SK-N-SH treated with all-trans-retinoic acid at 6 μM for 48 hours (cell line): ENCODE measurements at regions not wholly inside any gene's neighbourhood (a gene's known extent, or its start where the extent isn't known, plus 50 kb on each side); places are given as distances from the start of the nearest gene placed in this dataset.

Source experiments
- ATAC-seq: fragments of 200-7000 bp; cut with Tn5 transposase; 3 replicates; pipeline ENCODE4 v1.9.1; 2020; ENCODE audit warnings: mild to moderate bottlenecking, moderate library complexity
- ARNTL ChIP-seq: fragments of 450-650 bp; formaldehyde crosslinking; IDR thresholded peaks from 2 replicates; pipeline ENCODE4 v1.5.0; 2020; ENCODE audit warnings: low read depth, mild to moderate bottlenecking, moderate library complexity, borderline replicate concordance
- BACH2 ChIP-seq: fragments of 250-450 bp; sonication (Bioruptor Pico); IDR thresholded peaks from 2 replicates; pipeline ENCODE4 v1.9.0; 2021; ENCODE audit warnings: mild to moderate bottlenecking, borderline replicate concordance
- CSDC2 ChIP-seq: fragments of 250-450 bp; sonication (Bioruptor Pico); IDR thresholded peaks from 2 replicates; pipeline ENCODE4 v1.5.0; 2020; ENCODE audit warnings: mild to moderate bottlenecking, moderate library complexity
- ESRRG ChIP-seq: fragments of 250-450 bp; sonication (Bioruptor Pico); IDR thresholded peaks from 2 replicates; pipeline ENCODE4 v1.6.1; 2021; ENCODE audit warnings: mild to moderate bottlenecking
- GLIS3 ChIP-seq: fragments of 250-450 bp; sonication (Bioruptor Pico); IDR thresholded peaks from 2 replicates; pipeline ENCODE4 v1.5.0; 2020; ENCODE audit warnings: mild to moderate bottlenecking, moderate library complexity
- ISL1 ChIP-seq: fragments of 250-450 bp; sonication (Bioruptor Pico); IDR thresholded peaks from 2 replicates; pipeline ENCODE4 v2.1.2; 2022; ENCODE audit warnings: mild to moderate bottlenecking, moderate library complexity
- OSR1 ChIP-seq: fragments of 250-450 bp; sonication (Bioruptor Pico); IDR thresholded peaks from 2 replicates; pipeline ENCODE4 v1.8.0; 2022; ENCODE audit warnings: moderate library complexity, mild to moderate bottlenecking, inconsistent platforms
- POU6F1 ChIP-seq: fragments of 250-450 bp; sonication (Bioruptor Pico); IDR thresholded peaks from 2 replicates; pipeline ENCODE4 v1.8.0; 2021; ENCODE audit warnings: low read depth, mild to moderate bottlenecking, moderate library complexity, borderline replicate concordance
- PPARA ChIP-seq: fragments of 250-450 bp; sonication (Bioruptor Pico); IDR thresholded peaks from 2 replicates; pipeline ENCODE4 v1.5.0; 2020; ENCODE audit warnings: mild to moderate bottlenecking, borderline replicate concordance
- RARB ChIP-seq: fragments of 250-450 bp; sonication (Bioruptor Pico); IDR thresholded peaks from 2 replicates; pipeline ENCODE4 v1.8.0; 2021; ENCODE audit warnings: mild to moderate bottlenecking, moderate library complexity
- SNAI2 ChIP-seq: fragments of 250-450 bp; sonication (Bioruptor Pico); IDR thresholded peaks from 2 replicates; pipeline ENCODE4 v1.5.0; 2020; ENCODE audit warnings: mild to moderate bottlenecking, moderate library complexity
- TCF4 ChIP-seq: fragments of 250-450 bp; sonication (Bioruptor Pico); IDR thresholded peaks from 2 replicates; pipeline ENCODE4 v1.8.0; 2021; ENCODE audit warnings: mild to moderate bottlenecking, moderate library complexity, borderline replicate concordance
- TOX ChIP-seq: fragments of 250-450 bp; sonication (Bioruptor Pico); IDR thresholded peaks from 2 replicates; pipeline ENCODE4 v1.8.0; 2021; ENCODE audit warnings: mild to moderate bottlenecking, moderate library complexity, borderline replicate concordance
- TSHZ2 ChIP-seq: fragments of 250-450 bp; sonication (Bioruptor Pico); IDR thresholded peaks from 2 replicates; pipeline ENCODE4 v1.5.0; 2020; ENCODE audit warnings: mild to moderate bottlenecking, moderate library complexity
- ZC3H10 ChIP-seq: fragments of 250-450 bp; sonication (Bioruptor Pico); IDR thresholded peaks from 2 replicates; pipeline ENCODE4 v1.5.1; 2021; ENCODE audit warnings: mild to moderate bottlenecking, moderate library complexity
- ZNF565 ChIP-seq: fragments of 450-650 bp; formaldehyde crosslinking; conservative IDR thresholded peaks from 2 replicates; pipeline ENCODE4 v1.5.0; 2020; ENCODE audit warnings: low read depth, mild to moderate bottlenecking, moderate library complexity
- ZNF70 ChIP-seq: fragments of 450-650 bp; formaldehyde crosslinking; IDR thresholded peaks from 2 replicates; pipeline ENCODE4 v1.5.0; 2020; ENCODE audit warnings: mild to moderate bottlenecking, moderate library complexity
- TF ChIP-seq, protein P1 (sequence below): fragments of 250-450 bp; sonication (Bioruptor Pico); IDR thresholded peaks from 2 replicates; pipeline ENCODE4 v1.8.0; 2020; ENCODE audit warnings: mild to moderate bottlenecking, moderate library complexity, borderline replicate concordance

GRCh38 chr11:109120341-109120740, 301.6 kb upstream of the C11orf87 start (continued):
- TF ChIP-seq, protein P1, sequence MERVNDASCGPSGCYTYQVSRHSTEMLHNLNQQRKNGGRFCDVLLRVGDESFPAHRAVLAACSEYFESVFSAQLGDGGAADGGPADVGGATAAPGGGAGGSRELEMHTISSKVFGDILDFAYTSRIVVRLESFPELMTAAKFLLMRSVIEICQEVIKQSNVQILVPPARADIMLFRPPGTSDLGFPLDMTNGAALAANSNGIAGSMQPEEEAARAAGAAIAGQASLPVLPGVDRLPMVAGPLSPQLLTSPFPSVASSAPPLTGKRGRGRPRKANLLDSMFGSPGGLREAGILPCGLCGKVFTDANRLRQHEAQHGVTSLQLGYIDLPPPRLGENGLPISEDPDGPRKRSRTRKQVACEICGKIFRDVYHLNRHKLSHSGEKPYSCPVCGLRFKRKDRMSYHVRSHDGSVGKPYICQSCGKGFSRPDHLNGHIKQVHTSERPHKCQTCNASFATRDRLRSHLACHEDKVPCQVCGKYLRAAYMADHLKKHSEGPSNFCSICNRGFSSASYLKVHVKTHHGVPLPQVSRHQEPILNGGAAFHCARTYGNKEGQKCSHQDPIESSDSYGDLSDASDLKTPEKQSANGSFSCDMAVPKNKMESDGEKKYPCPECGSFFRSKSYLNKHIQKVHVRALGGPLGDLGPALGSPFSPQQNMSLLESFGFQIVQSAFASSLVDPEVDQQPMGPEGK (CRISPR knock-in tag), result no peak
- no peak for TF ChIP-seq POU6F1 (CRISPR knock-in tag)
- TF ChIP-seq OSR1, result no peak
- TF ChIP-seq SNAI2, result no peak
- TF ChIP-seq ISL1 (CRISPR knock-in tag), result no peak
- no peak for TF ChIP-seq TCF4 (CRISPR knock-in tag)
- no peak for TF ChIP-seq GLIS3 (CRISPR knock-in tag)

DNA sequence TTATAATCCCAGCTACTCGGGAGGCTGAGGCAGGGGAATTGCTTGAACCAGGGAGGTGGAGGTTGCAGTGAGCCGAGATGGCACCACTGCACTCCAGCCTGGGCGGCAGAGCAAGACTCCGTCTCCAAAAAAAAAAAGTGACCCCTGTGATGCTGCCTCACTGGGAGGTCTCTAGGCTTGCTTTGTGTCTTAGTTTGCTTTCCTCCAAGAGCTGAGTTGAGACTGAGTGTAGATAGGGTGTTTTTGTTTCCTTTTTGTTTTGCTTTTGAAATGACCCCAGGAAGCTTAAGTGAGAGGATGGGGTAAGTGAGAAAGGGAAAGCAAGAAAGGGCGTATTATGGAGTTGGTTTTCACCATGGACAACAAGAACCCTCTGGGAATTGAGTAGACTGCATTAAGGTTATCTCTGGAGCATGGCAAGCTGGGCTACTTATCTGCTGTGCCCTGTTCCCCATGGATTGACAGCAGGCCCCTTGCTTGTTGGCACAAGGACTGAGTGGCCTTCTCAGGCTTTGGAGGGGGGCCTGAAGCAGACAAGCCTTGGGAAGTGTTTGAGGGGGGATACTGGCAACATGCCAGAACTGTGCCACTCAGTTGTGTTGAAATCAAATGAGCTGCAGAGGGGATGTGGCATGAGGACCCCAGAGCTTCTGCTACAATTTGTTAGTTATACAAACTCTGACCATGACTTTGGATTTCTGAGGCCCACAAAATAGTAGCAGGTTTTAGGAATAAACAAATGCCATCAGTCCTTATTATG, 300.6 kb upstream of the C11orf87 start:
- TF ChIP-seq BACH2 (CRISPR knock-in tag), result no peak
- TF ChIP-seq SNAI2, result no peak
- TF ChIP-seq POU6F1 (CRISPR knock-in tag), result no peak
- no peak for TF ChIP-seq ZNF565 (CRISPR knock-in tag)
- TF ChIP-seq OSR1, result no peak
- no peak for TF ChIP-seq TSHZ2
- TF ChIP-seq RARB (CRISPR knock-in tag), result no peak
- TF ChIP-seq, protein P1 (CRISPR knock-in tag), result no peak
- no peak for TF ChIP-seq TCF4 (CRISPR knock-in tag)
- no peak for TF ChIP-seq ISL1 (CRISPR knock-in tag)
- no peak for TF ChIP-seq TOX (CRISPR knock-in tag)
- no peak for TF ChIP-seq CSDC2 (CRISPR knock-in tag)
- no peak for TF ChIP-seq ZNF70 (CRISPR knock-in tag)
- TF ChIP-seq ARNTL, result no peak
- TF ChIP-seq PPARA, result no peak
- no peak for TF ChIP-seq ESRRG (CRISPR knock-in tag)
- no peak for TF ChIP-seq ZC3H10 (CRISPR knock-in tag)
- no peak for ATAC-seq
